BLaER1 treated with 17β-estradiol and CSF1 and Interleukin-3, amounts not matched to agents 10 nM and 100 nM (cell line): ENCODE measurements at regions not wholly inside any gene's neighbourhood (a gene's known extent, or its start where the extent isn't known, plus 50 kb on each side); places are given as distances from the start of the nearest gene placed in this dataset.
A peak's percentile ranks its signal among the peaks of the same experiment; 100 is the strongest.
"Not testable (repeated sequence)": the region's sequence is repeated elsewhere in the genome, so short reads cannot be mapped to it uniquely, and the experiment has no call there.

ENCODE experiments used
- H3K27ac ChIP-seq, 11 experiments: shearing (Covaris generic); formaldehyde crosslinking; 2 replicates each; pipeline ENCODE4 v1.8.1; 2022
- H3K27me3 ChIP-seq, 11 experiments: shearing (Covaris generic); formaldehyde crosslinking; 2 replicates each; pipeline ENCODE4 v1.8.1; 2022
- H3K36me3 ChIP-seq, 11 experiments: shearing (Covaris generic); formaldehyde crosslinking; 2 replicates each; pipeline ENCODE4 v1.8.1; 2022
- H3K4me1 ChIP-seq, 10 experiments: shearing (Covaris generic); formaldehyde crosslinking; 2 replicates each; pipeline ENCODE4 v1.8.1; 2022
- H3K4me2 ChIP-seq, 11 experiments: shearing (Covaris generic); formaldehyde crosslinking; 2 replicates each; pipeline ENCODE4 v1.8.1; 2022
- H3K4me3 ChIP-seq, 10 experiments: shearing (Covaris generic); formaldehyde crosslinking; 2 replicates each; pipeline ENCODE4 v1.8.1; 2022
- H3K9ac ChIP-seq, 11 experiments: shearing (Covaris generic); formaldehyde crosslinking; 2 replicates each; pipeline ENCODE4 v1.8.1; 2022
- H3K9me3 ChIP-seq, 11 experiments: shearing (Covaris generic); formaldehyde crosslinking; replicated peaks in 1 of 11; 2 replicates each; pipeline ENCODE4 v1.8.1; 2022
- H4K20me1 ChIP-seq, 11 experiments: shearing (Covaris generic); formaldehyde crosslinking; 2 replicates each; pipeline ENCODE4 v1.8.1; 2022
- Cebpa-rat ChIP-seq, 11 experiments: shearing (Covaris generic); IDR thresholded peaks; 2 replicates each; pipeline ENCODE4 v1.8.1; 2022

DNA sequence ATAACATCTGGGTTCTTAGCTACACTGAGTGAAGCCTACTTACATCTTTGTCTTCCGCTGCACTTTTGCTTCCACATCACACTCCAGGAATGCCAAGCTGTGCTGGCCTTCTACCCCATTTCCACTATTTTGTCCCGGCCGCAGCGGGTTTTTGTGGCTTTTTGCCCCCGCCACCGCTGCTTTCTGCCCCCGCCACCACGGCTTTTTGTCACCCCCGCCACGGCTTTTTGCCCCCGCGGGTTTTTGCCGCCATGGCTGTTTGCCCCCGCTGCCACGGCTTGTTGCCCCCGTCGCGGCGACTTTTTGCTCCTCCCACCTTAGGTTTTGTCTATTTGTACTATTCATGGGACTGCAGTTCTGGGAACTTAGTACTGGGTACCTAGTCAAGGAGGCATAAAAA, 875.4 kb downstream of the ZNF37A start:
- not testable (repeated sequence) for H3K4me1 ChIP-seq, H3K4me3 ChIP-seq, H3K27ac ChIP-seq, H3K27me3 ChIP-seq, H3K4me2 ChIP-seq, H3K36me3 ChIP-seq, H4K20me1 ChIP-seq, H3K9me3 ChIP-seq, H3K9ac ChIP-seq

- no peaks in the 10 kb centered on the region for H4K20me1 ChIP-seq
- no peaks in the 10 kb centered on the region for H3K27me3 ChIP-seq
- H3K9ac ChIP-seq = no peak overlapping the region
- peak overlapping the region in 1 of 11 experiments; percentile 47; a peak in 1 of 22 replicates for H3K4me2 ChIP-seq
- TF ChIP-seq Cebpa-rat (IDR thresholded peaks at IDR 0.05) = no peak
- H3K36me3 ChIP-seq = no peaks in the 10 kb centered on the region
- H3K4me1 ChIP-seq = peaks cover 0 to 19% (median 0%) of the 10 kb centered on the region in 10 experiments; a peak in 5 of 20 replicates
- no peak overlapping the region for H3K27ac ChIP-seq
- no peak overlapping the region for H3K4me3 ChIP-seq
- H3K9me3 ChIP-seq = no peaks in the 10 kb centered on the region
Observed at GRCh38 chr10:38979535-38979934, 885.4 kb downstream of the ZNF37A start.
